GM12801 (cell line): ENCODE measurements at regions not wholly inside any gene's neighbourhood (a gene's known extent, or its start where the extent isn't known, plus 50 kb on each side); places are given as distances from the start of the nearest gene placed in this dataset.

Experiments used
- TF ChIP-seq, protein P1 (sequence below): IDR thresholded peaks from one replicate; pipeline ENCODE4 v1.5.1; 2011; ENCODE audit warnings: control low read depth; ENCODE audit not compliant: insufficient read length; ENCODE audit errors: extremely low read depth

DNA sequence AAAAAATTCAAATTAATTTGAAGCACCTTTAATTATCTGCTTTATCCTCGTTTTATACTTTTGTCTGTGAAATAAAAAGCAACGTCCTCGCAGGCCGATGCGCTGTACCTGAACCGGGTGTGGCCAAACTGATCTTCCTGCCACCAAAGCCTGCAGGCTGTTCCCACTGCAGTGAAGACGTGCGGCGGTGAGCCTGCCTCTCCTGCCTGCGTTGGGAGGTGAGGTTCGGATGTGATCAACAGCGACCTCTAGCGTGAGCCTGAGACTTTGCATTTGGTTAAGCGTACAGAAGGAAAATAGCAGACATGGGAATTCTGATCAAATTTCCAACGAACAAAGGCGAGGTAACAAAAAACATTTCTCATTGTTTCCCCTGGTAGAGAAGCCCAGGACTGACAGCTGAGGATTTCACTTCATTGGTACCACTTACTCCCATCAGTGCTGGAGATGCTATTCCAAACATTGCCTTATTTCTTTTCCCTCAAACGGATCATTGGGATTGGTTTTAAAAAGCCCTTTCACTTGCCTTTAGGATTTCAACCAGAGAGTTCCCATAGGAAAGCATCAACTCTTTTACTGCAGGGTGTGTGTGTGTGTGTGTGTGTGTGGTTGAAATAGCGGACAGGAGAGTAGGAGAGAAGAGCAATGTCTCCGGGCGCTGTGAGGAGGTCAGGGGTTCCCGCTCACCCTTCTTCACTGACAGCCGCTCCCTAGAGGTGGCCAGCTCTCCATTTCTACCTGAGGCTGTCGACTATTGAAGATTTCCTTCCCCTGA, 56.6 kb upstream of the CCN6 start:
- TF ChIP-seq, protein P1, sequence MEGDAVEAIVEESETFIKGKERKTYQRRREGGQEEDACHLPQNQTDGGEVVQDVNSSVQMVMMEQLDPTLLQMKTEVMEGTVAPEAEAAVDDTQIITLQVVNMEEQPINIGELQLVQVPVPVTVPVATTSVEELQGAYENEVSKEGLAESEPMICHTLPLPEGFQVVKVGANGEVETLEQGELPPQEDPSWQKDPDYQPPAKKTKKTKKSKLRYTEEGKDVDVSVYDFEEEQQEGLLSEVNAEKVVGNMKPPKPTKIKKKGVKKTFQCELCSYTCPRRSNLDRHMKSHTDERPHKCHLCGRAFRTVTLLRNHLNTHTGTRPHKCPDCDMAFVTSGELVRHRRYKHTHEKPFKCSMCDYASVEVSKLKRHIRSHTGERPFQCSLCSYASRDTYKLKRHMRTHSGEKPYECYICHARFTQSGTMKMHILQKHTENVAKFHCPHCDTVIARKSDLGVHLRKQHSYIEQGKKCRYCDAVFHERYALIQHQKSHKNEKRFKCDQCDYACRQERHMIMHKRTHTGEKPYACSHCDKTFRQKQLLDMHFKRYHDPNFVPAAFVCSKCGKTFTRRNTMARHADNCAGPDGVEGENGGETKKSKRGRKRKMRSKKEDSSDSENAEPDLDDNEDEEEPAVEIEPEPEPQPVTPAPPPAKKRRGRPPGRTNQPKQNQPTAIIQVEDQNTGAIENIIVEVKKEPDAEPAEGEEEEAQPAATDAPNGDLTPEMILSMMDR: peak; percentile 70

DNA sequence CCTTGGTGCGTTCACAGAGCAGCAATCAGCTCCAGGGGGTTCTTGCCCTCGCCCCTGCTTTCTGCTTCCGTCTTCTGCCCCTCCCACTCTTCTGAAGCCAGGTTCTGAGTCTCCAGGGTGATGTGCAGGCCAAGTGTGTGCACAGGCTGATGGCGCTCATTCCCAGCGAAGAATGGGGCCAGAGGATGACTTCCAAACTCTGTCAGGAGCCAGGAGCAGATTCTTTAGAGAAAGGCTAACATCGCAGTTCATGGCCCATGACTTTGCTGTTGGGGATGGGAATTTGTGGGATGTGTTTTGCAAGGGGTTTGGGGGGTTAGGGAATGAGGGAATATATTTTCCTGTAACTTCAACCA, 56.1 kb upstream of the CCN6 start:
- TF ChIP-seq, protein P1: no peak

DNA sequence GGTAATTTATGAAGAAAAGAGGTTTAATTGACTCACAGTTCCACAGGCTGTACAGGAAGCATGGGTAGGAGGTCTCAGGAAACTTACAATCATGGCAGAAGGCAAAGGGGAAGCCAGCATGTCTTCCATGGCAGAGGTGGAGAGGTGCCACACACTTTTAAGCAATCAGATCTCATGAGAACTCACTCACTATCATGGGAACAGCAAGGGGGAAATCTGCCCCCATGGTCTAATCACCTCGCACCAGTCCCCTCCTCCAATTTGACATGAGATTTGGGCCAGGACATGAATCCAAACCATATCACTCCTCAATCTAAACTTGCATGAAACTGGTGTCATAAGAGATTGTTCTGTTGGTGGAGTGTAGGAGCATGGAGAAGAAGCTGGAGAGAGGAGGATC, 51.6 kb upstream of the CCN6 start:
- TF ChIP-seq, protein P1: no peak
